ENCODE measurements at regions not wholly inside any gene's neighbourhood (a gene's known extent, or its start where the extent isn't known, plus 50 kb on each side); places are given as distances from the start of the nearest gene placed in this dataset.

DNA sequence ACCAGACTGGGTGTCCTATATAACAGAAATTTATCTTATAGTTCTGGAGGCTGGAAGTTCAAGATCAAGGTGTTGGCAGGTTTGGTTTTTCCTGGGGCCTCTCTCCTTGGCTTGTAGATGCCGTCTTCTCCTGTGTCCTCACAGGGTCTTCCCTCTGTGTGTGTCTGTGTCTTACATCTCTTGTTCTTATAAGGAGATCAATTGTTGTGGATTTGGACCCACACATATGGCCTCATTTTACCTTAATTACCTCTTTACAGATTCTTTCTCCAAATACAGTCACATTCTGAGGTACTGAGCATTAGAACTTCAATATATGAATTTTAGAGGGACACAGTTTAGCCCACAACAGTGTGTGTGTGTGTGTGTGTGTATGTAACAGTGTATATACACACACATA lies 74.5 kb downstream of the EDN1 start:
- Mint-ChIP-seq H3K4me3 (no peak overlapping the region), H3K27ac (no peak overlapping the region), H3K36me3 (ENCODE audit: low read depth) (no peaks in the 10 kb centered on the region), H3K9me3 (no peaks in the 10 kb centered on the region), H3K27me3 (peaks cover 34% of the 10 kb centered on the region), H3K4me1 (ENCODE audit: low read depth) (peaks cover 19% of the 10 kb centered on the region)
- intact Hi-C loops (cut with micrococcal nuclease): no loop called here

DNA sequence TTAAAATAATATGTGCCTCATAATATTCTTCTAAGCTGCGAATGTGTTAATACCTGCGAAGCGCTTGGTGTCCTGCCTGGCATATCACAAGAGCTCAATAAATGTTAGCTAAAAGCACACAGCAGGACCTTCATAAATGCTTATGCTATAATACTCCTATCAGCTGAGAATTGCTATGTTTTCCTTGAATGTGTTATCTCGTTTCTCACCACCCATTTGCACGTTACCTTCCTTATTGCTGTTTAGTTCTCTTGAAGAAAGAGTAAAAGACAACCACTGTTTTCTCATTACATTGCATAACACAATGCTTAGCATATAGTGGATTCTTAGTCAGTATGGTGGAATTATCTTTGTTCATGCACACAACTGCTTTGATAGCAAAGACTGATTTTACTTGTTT lies 76.6 kb downstream of the EDN1 start:
- no peak overlapping the region for H3K27ac Mint-ChIP-seq
- H3K4me3 Mint-ChIP-seq: no peak overlapping the region
- intact Hi-C loops (cut with micrococcal nuclease): no loop called here
- peaks cover 49% of the 10 kb centered on the region for H3K27me3 Mint-ChIP-seq
- no peaks in the 10 kb centered on the region for H3K36me3 Mint-ChIP-seq (ENCODE audit: low read depth)
- no peaks in the 10 kb centered on the region for H3K9me3 Mint-ChIP-seq
- peaks cover 28% of the 10 kb centered on the region for H3K4me1 Mint-ChIP-seq (ENCODE audit: low read depth)

DNA sequence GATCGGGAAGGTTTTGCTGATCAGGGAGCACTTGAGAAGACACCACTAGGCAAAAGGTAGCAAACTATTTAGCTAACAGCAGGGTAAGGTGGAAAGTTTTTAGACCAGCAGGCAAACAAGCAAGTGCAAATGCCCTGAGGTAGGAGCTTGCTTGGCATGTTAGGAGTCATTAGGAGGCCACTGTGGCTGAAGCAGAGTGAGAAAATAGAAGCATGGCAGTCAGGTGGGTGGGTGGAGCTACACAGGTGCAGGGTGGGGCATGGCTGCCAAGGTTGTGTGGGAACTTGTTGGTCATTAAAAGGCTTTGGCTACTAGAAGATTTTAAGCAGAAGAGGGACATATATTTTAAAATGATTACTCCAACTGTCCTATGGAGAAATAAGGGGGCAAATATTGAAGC lies 77.3 kb downstream of the EDN1 start:
- Mint-ChIP-seq H3K27ac (no peak overlapping the region), H3K36me3 (ENCODE audit: low read depth) (no peaks in the 10 kb centered on the region), H3K27me3 (peaks cover 49% of the 10 kb centered on the region), H3K4me1 (ENCODE audit: low read depth) (peaks cover 28% of the 10 kb centered on the region), H3K9me3 (no peaks in the 10 kb centered on the region), H3K4me3 (no peak overlapping the region)
- intact Hi-C loops (cut with micrococcal nuclease): no loop called here

DNA sequence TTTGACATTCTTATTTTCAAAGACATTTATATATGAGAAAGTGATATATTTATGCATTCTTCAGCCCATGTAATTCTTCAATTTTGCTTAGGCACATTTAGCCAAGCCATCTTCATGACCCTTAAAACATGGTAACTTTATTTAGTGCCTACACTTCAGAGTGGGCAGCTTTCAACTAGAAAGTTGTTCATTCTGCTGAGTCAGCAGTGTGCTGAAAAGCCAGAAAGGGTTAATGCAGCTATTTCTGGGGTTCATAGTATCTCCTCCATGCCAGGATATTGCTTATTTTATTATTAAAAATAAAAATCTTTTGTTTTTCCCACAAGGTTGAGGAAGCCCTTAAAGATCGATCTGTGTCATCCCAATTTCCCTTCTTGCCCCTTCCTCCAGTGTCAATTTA lies 79.2 kb downstream of the EDN1 start:
- Mint-ChIP-seq H3K9me3 (no peaks in the 10 kb centered on the region), H3K4me3 (no peak overlapping the region), H3K36me3 (ENCODE audit: low read depth) (no peaks in the 10 kb centered on the region), H3K4me1 (ENCODE audit: low read depth) (peaks cover 28% of the 10 kb centered on the region), H3K27me3 (peaks cover 51% of the 10 kb centered on the region), H3K27ac (no peak overlapping the region)
- intact Hi-C loops (cut with micrococcal nuclease): no loop called here

DNA sequence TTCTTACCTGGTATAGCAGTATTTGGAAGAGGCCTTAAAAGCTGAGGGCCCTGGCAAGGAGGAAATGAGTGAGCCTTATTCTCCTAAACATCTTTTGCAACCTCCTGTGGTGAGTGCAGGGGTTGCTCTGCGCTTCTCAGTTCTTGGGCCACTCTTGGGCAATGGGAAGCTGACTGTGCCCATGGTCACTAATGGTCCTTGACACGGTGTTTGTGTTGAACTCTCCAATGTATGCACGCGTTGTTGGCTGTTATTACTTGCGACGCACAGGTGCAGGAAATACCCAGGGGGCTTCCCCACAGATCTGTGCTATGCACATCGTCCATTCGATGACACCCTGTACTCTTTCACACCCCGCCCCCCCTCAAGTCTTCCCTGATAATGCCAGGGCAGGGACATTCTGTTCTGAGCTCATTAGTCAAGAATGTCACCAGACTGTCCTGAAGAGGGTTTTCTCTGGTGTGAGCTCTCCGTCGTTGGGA lies 79.7 kb downstream of the EDN1 start:
- Mint-ChIP-seq H3K27ac (no peak overlapping the region), H3K27me3 (peaks cover 49% of the 10 kb centered on the region), H3K4me1 (ENCODE audit: low read depth) (peaks cover 28% of the 10 kb centered on the region), H3K36me3 (ENCODE audit: low read depth) (no peaks in the 10 kb centered on the region), H3K9me3 (no peaks in the 10 kb centered on the region), H3K4me3 (no peak overlapping the region)
- intact Hi-C loops (cut with micrococcal nuclease): no loop called here

DNA sequence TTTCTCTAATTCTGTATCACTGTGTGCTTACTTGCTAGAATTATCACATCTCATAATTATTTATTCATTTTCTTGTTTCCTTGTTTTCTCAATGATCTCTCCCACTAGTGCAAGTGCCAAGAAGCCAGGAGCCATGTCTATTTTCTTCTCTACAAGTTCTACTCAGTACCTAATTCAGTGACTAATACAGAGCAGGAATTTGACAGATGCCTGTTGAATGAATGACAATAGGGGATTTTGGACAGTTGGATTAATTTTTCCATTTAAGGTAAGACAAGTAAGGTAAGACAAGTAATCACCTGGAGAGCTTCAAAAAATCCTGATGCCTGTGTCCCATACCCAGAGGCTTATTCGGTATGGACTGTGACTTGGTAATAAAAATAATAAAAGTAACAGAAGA lies 81.0 kb downstream of the EDN1 start:
- intact Hi-C loops (cut with micrococcal nuclease): no loop called here
- no peak overlapping the region for H3K4me3 Mint-ChIP-seq
- H3K9me3 Mint-ChIP-seq: no peaks in the 10 kb centered on the region
- H3K4me1 Mint-ChIP-seq (ENCODE audit: low read depth): peaks cover 22% of the 10 kb centered on the region
- no peak overlapping the region for H3K27ac Mint-ChIP-seq
- H3K27me3 Mint-ChIP-seq: peaks cover 42% of the 10 kb centered on the region
- H3K36me3 Mint-ChIP-seq (ENCODE audit: low read depth): no peaks in the 10 kb centered on the region

DNA sequence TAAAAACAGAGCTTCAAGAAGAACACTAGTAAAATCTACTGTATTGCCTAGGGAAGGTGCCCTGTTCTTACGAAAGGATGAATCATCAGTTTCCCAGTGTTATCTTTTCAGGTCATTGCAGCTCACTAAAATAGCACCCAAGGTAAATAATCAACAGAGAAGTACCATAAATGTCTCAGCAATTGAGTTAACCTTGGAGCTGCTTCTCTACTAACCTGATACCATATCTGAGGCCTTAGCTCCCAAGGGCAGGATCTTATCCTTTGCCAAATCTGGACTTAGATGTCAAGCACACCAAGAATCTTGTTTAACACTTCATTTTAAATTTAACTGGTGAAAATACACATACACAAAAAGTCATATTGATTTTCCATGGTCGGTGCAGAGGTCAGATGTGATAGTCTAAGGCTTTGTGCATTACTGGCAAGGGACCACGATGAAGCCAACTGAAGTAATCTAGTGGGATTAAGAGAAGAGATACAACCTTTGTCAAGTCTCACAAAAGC lies 81.5 kb downstream of the EDN1 start:
- no peaks in the 10 kb centered on the region for H3K36me3 Mint-ChIP-seq (ENCODE audit: low read depth)
- H3K27me3 Mint-ChIP-seq: peaks cover 43% of the 10 kb centered on the region
- H3K27ac Mint-ChIP-seq: no peak overlapping the region
- H3K4me1 Mint-ChIP-seq (ENCODE audit: low read depth): peaks cover 22% of the 10 kb centered on the region
- intact Hi-C loops (cut with micrococcal nuclease): no loop called here
- no peak overlapping the region for H3K4me3 Mint-ChIP-seq
- H3K9me3 Mint-ChIP-seq: no peaks in the 10 kb centered on the region

DNA sequence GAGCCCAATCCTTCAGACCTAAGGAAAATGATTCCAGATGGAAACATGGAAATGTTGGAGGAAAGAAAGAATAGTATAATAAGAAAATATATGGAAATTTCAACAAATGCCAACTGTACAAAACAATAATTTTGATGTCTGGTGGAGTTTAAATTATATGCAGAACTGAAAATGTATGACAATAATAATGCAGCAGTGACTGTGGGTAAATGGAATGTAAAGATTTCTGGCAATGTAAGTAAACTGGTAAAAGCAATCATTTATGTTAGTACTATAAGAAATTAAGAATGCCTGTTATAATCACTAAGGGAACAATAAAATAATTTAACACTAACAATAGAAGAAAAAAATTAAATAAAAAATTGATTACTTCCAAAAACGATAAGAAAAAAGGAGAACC lies 89.0 kb downstream of the EDN1 start:
- Mint-ChIP-seq H3K27me3 (peaks cover 21% of the 10 kb centered on the region), H3K4me1 (ENCODE audit: low read depth) (no peaks in the 10 kb centered on the region), H3K4me3 (no peak overlapping the region), H3K36me3 (ENCODE audit: low read depth) (no peaks in the 10 kb centered on the region), H3K27ac (no peak overlapping the region), H3K9me3 (no peaks in the 10 kb centered on the region)
- intact Hi-C loops (cut with micrococcal nuclease): no loop called here

DNA sequence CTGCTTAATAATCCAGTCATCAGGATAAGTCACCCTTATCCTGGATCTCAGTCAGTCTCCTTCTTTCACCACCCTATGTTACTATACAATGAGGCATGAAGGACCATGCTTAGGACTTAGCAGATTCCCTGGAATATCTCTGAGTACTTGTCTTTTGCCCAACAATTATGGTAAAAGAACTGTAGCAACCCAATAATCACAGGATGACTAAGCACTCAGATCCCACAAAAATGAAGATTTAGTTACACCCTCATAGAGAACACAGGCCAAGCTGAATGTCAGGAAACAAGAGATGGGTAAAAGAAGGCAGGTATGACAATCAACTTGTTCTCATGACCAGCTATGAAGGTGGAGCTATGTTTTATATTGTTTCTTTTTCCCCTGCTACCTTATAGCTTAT lies 91.4 kb downstream of the EDN1 start:
- no peaks in the 10 kb centered on the region for H3K36me3 Mint-ChIP-seq (ENCODE audit: low read depth)
- peaks cover 18% of the 10 kb centered on the region for H3K27me3 Mint-ChIP-seq

DNA sequence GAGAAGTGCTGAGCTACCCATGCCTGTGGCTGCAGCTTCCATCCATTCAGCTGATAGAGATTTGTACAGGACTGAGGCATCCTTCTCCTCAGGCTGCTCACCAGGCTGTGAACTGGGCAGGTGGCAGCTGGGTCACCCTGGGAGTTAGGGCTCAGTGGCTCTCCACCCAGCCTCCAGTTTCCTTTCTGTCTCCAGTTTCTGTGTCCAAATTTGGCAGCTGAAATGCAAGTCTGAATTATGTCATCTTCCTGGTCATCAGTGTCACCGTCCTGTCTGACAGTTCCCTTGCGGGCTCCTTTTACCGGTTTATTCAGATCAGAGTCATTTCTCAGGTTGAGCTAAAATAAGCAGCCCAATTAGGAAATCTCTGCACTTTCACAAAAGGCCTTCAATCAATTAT lies 93.3 kb downstream of the EDN1 start:
- H3K9me3 Mint-ChIP-seq: no peaks in the 10 kb centered on the region
- H3K27ac Mint-ChIP-seq: no peak overlapping the region
- intact Hi-C loops (cut with micrococcal nuclease): no loop called here
- H3K4me3 Mint-ChIP-seq: no peak overlapping the region
- no peaks in the 10 kb centered on the region for H3K4me1 Mint-ChIP-seq (ENCODE audit: low read depth)
- peaks cover 17% of the 10 kb centered on the region for H3K27me3 Mint-ChIP-seq
- H3K36me3 Mint-ChIP-seq (ENCODE audit: low read depth): no peaks in the 10 kb centered on the region

More for the DNA sequence above, 91.4 kb downstream of the EDN1 start:
- intact Hi-C loops (cut with micrococcal nuclease): no loop called here
- Mint-ChIP-seq H3K4me3 (no peak overlapping the region), H3K4me1 (ENCODE audit: low read depth) (no peaks in the 10 kb centered on the region), H3K27ac (no peak overlapping the region), H3K9me3 (no peaks in the 10 kb centered on the region)

DNA sequence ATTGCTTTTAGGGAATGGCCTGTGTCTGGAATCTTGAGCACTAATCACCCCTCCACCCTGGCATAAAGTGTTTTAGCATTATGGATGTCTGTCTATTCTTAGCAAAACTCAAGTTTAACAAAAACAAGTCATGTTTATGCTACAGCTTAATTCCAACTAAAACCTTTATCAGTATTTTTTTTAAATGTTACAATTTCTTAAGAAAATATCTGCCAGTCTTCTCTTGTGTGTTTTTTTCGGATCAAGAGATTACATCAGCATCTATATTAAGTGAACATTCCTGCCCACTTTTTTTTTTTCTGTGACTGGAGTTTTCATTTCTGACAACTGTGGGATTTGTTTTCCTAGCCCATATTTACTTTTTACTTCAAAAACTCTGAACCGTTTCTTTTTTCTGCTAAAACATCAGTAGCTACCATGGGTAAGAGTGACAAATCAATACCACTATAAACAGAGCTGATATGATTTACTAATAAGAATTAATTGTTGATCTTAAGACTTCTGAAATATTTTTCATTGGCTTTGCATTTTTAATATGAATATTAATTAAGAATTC lies 94.3 kb downstream of the EDN1 start:
- Mint-ChIP-seq H3K4me1 (ENCODE audit: low read depth) (peaks cover 5% of the 10 kb centered on the region), H3K36me3 (ENCODE audit: low read depth) (no peaks in the 10 kb centered on the region), H3K9me3 (no peaks in the 10 kb centered on the region), H3K4me3 (no peak overlapping the region), H3K27ac (no peak overlapping the region), H3K27me3 (peaks cover 17% of the 10 kb centered on the region)
- intact Hi-C loops (cut with micrococcal nuclease): no loop called here

DNA sequence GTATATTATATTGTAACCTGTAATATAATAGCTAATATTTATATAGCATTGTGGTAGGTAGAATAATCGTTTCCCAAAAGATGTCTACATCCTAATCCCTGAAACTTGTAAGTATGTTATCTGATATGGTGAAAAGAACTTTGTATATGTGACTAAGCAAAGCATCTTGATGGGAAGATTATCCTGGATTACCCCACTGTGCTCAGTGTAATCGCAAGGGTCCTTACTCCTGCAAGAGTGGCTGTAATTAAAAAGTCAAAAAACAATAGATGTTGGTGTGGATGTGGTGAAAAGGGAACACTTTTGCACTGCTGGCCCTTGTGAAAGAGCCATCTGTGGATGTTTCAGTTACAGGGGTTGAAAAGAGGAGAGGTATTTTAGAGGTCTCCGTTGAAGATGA lies 95.2 kb downstream of the EDN1 start:
- intact Hi-C loops (cut with micrococcal nuclease): no loop called here
- Mint-ChIP-seq H3K4me1 (ENCODE audit: low read depth) (peaks cover 12% of the 10 kb centered on the region), H3K4me3 (no peak overlapping the region), H3K9me3 (peaks cover 7% of the 10 kb centered on the region), H3K36me3 (ENCODE audit: low read depth) (no peaks in the 10 kb centered on the region), H3K27ac (no peak overlapping the region), H3K27me3 (peaks cover 17% of the 10 kb centered on the region)

DNA sequence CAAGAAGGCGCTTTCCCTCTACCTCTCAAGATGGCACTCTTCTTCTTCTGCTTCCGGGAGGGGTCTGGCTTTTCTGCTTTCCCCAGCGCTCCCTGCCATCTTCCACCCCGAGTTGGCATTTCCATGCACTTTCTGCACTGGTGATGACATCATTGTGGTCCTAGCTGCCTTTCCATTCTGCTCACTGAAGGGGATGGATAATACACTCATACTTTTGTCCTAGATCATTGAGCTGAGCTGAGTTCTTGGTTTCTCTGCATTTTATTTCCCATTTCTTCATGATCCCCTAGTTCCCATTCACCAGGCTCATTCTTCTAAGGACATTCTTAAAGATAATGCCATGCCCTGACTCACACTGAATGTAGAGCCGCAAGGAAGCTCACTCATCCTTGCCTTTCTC lies 96.7 kb downstream of the EDN1 start:
- H3K36me3 Mint-ChIP-seq (ENCODE audit: low read depth): no peaks in the 10 kb centered on the region
- H3K27me3 Mint-ChIP-seq: peaks cover 17% of the 10 kb centered on the region
- no peak overlapping the region for H3K27ac Mint-ChIP-seq
- intact Hi-C loops (cut with micrococcal nuclease): no loop called here
- peaks cover 12% of the 10 kb centered on the region for H3K4me1 Mint-ChIP-seq (ENCODE audit: low read depth)
- peaks cover 7% of the 10 kb centered on the region for H3K9me3 Mint-ChIP-seq
- no peak overlapping the region for H3K4me3 Mint-ChIP-seq

DNA sequence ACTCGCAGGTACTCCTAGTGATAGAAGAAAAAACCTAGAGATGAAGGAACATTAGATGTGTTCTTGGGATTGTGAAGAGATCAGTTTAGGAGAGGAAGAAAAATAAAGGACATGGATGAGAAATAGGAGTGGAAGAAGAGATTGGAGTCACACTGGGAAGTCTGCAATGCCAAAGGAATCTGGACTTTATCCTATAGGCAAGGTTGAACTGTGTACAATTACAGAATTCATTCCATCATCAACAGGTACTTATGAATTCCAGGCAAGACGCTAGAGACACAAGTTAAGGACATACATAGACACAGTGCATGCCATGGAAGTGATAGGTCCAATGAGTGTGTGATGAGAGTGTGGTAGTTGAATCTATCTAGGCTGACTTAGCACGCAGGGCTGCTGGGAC lies 101.3 kb downstream of the EDN1 start:
- H3K27me3 Mint-ChIP-seq: peaks cover 4% of the 10 kb centered on the region
- no peaks in the 10 kb centered on the region for H3K36me3 Mint-ChIP-seq (ENCODE audit: low read depth)
- no peak overlapping the region for H3K4me3 Mint-ChIP-seq
- H3K4me1 Mint-ChIP-seq (ENCODE audit: low read depth): peaks cover 12% of the 10 kb centered on the region
- intact Hi-C loops (cut with micrococcal nuclease): no loop called here
- peaks cover 7% of the 10 kb centered on the region for H3K9me3 Mint-ChIP-seq
- no peak overlapping the region for H3K27ac Mint-ChIP-seq

DNA sequence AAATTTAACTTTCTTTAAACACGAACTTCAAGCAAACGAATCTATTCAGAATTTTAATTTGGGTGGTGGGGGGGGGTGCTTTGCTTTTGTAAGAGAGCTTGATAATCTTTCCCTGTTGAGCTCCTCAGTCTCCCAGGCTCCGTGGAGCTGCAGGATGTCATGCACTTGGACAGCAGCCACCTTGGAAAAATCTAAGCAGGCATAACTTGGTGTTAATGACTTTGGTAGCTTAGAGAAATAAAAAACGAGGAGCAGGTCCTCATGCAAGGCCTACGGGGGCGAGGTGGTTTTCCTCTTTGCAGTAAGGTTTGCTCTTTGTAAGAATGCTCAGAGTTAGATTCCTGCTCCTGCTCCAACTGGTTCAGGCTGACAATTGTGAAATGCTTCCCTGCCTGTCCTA lies 102.3 kb downstream of the EDN1 start:
- H3K27me3 Mint-ChIP-seq: no peaks in the 10 kb centered on the region
- H3K36me3 Mint-ChIP-seq (ENCODE audit: low read depth): no peaks in the 10 kb centered on the region
- H3K4me1 Mint-ChIP-seq (ENCODE audit: low read depth): peaks cover 12% of the 10 kb centered on the region
- H3K9me3 Mint-ChIP-seq: peaks cover 7% of the 10 kb centered on the region
- intact Hi-C loops (cut with micrococcal nuclease): no loop called here
- H3K4me3 Mint-ChIP-seq: no peak overlapping the region
- H3K27ac Mint-ChIP-seq: no peak overlapping the region

All from dendritic cell treated with granulocyte-macrophage colony-stimulating factor and Interleukin-4, amounts not matched to agents 40 ng/mL and 50 ng/mL, for 4 days (primary cell).